ENCODE measurements at regions not wholly inside any gene's neighbourhood (a gene's known extent, or its start where the extent isn't known, plus 50 kb on each side); places are given as distances from the start of the nearest gene placed in this dataset.
"Not testable (repeated sequence)": the region's sequence is repeated elsewhere in the genome, so short reads cannot be mapped to it uniquely, and the experiment has no call there.

DNA sequence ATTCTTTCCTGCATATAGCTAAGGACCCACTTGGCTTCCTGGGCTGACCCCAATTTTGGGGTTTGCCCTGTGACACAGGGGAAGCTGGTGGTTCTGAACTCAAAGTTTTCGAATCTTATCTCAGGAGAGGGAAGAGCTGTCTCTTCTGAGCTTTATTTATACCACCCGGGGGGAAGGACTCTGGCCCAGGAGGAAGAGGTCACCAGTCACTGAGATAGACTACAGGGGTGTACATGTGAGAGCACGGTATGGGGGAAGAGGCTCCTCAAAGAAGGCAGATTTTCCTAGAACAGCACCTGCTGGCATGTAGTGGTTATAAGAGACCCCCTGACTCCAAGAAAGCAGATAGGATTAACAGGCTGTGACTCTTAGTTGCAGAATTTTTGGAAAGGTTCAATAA, 101.8 kb upstream of the ELMO1 start:
- Histone ChIP-seq H3K36me3 (no peaks in the 10 kb centered on the region), H3K27me3 (no peaks in the 10 kb centered on the region), H3K4me3 (no peak overlapping the region), H3K9me3 (no peaks in the 10 kb centered on the region), H3K27ac (no peak overlapping the region), H3K4me1 (peaks cover 10 to 11% (median 10%) of the 10 kb centered on the region in 4 donors)
- WGBS, 2 donors, result 39 to 52% methylated on average over 3 of the region's 3 CpGs
- DNase-seq (no peak), ATAC-seq (ENCODE audit: low FRiP score in 2 of 2) (no peak)
- no peak for TF ChIP-seq POLR2AphosphoS5 (IDR thresholded peaks at IDR 0.05)
- no peak for TF ChIP-seq CTCF (IDR thresholded peaks at IDR 0.05)
- no peak for TF ChIP-seq EP300 (IDR thresholded peaks at IDR 0.05)
- TF ChIP-seq POLR2A (IDR thresholded peaks at IDR 0.05), result no peak

DNA sequence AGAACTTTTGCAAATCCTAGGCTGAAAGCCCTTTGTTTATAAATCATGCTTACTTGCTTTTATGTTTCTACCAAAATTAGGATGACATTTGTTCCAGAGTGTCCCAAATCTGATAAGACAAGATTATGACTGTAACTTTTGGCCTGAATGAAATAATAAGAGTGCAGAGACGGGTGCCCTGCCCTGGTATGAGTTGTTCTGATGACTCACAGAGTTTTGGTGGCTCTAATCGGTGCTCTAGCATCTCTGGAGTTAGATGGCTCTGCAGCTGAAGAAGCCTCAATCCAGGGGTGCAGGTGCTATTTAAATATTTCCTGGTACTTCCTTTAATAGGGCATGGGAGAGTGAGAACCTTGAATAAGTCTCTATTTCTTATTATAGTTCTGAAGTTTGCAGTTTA, 102.2 kb upstream of the ELMO1 start:
- Histone ChIP-seq H3K27ac (no peak overlapping the region), H3K4me3 (no peak overlapping the region), H3K27me3 (no peaks in the 10 kb centered on the region), H3K9me3 (no peaks in the 10 kb centered on the region), H3K36me3 (no peaks in the 10 kb centered on the region), H3K4me1 (peaks cover 10 to 11% (median 10%) of the 10 kb centered on the region in 4 donors)
- WGBS, 2 donors, result 48 to 66% methylated on average over 2 of the region's 2 CpGs
- no peak for DNase-seq
- ATAC-seq (ENCODE audit: low FRiP score in 2 of 2), result no peak
- TF ChIP-seq POLR2AphosphoS5 (IDR thresholded peaks at IDR 0.05) (no peak), CTCF (IDR thresholded peaks at IDR 0.05) (no peak), POLR2A (IDR thresholded peaks at IDR 0.05) (no peak), EP300 (IDR thresholded peaks at IDR 0.05) (no peak)

DNA sequence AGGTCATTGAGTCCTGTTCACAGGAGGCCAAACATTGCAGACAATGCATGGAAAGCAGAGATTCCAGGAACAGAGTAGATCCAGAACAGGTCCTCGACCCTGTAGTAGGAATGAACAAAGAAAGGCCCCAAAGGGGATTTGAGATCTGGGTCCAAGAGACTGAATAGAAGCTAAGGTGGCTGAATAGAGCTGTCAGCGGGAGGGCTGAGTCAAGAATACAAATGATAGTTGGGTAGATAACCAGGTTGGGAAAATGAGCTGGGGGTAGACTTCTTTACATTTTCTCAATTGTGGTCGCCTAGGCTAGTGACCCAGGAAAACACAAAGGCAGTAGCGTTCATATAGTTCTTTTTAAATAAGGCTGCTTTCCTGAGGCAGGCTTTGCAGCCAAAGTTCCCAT, 103.4 kb upstream of the ELMO1 start:
- Histone ChIP-seq H3K9me3 (no peaks in the 10 kb centered on the region), H3K4me3 (no peak overlapping the region), H3K27ac (no peak overlapping the region), H3K27me3 (no peaks in the 10 kb centered on the region), H3K4me1 (peaks cover 10 to 11% (median 10%) of the 10 kb centered on the region in 4 donors), H3K36me3 (no peaks in the 10 kb centered on the region)
- ATAC-seq (ENCODE audit: low FRiP score in 2 of 2), result no peak
- 58 to 73% methylated on average over 4 of the region's 4 CpGs for WGBS, 2 donors
- TF ChIP-seq POLR2A (IDR thresholded peaks at IDR 0.05) (no peak), POLR2AphosphoS5 (IDR thresholded peaks at IDR 0.05) (no peak), EP300 (IDR thresholded peaks at IDR 0.05) (no peak), CTCF (IDR thresholded peaks at IDR 0.05) (no peak)
- no peak for DNase-seq

GRCh38 chr7:37552439-37552838, 103.8 kb upstream of the ELMO1 start:
- H3K27me3 ChIP-seq; H3K36me3 ChIP-seq; DNase-seq; H3K4me3 ChIP-seq; H3K27ac ChIP-seq; H3K9me3 ChIP-seq; ATAC-seq (ENCODE audit: low FRiP score in 2 of 2): not testable (repeated sequence)
- WGBS, 2 donors, result 22 to 39% methylated on average over 2 of the region's 2 CpGs
- peaks cover 10 to 11% (median 10%) of the 10 kb centered on the region in 4 donors for H3K4me1 ChIP-seq

DNA sequence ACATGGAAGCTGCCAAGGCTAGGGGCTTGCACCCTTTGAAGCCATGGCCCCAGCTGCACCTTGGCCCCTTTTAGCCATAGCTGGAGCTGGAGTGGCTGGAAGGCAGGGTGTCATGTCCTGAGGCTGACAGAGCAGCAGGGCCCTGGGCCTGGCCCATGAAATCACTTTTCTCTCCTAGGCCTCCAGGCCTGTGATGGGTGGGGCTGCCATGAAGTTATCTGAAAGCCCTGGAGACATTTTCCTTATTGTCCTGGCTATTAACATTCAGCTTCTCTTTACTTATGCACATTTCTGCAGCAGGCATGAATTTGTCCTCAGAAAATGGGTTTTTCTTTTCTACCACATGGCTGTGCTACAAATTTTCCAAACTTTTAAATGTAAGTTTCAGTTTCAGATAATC, 106.9 kb upstream of the ELMO1 start:
- Histone ChIP-seq H3K36me3 (no peaks in the 10 kb centered on the region), H3K27me3 (no peaks in the 10 kb centered on the region), H3K9me3 (no peaks in the 10 kb centered on the region), H3K4me3 (no peak overlapping the region), H3K27ac (no peak overlapping the region), H3K4me1 (no peaks in the 10 kb centered on the region)
- ATAC-seq (ENCODE audit: low FRiP score in 2 of 2), result no peak
- peak in 1 of 2 donors; percentile 0 for DNase-seq
- TF ChIP-seq POLR2A (IDR thresholded peaks at IDR 0.05) (no peak), POLR2AphosphoS5 (IDR thresholded peaks at IDR 0.05) (no peak), EP300 (IDR thresholded peaks at IDR 0.05) (no peak), CTCF (IDR thresholded peaks at IDR 0.05) (no peak)

All from upper lobe of left lung (tissue), 6 donors.